ENCODE measurements at regions not wholly inside any gene's neighbourhood (a gene's known extent, or its start where the extent isn't known, plus 50 kb on each side); places are given as distances from the start of the nearest gene placed in this dataset.

GRCh38 chr16:63239065-63239570 is 1202.9 kb upstream of the CDH8 start:
- no peak for DNase-seq (ENCODE audit: low read depth)

- DNase-seq (ENCODE audit: low read depth) = no peak
Observed at GRCh38 chr16:63230421-63231040, 1194.3 kb upstream of the CDH8 start.

GRCh38 chr16:63228259-63228658 is 1192.0 kb upstream of the CDH8 start:
- no peak for DNase-seq (ENCODE audit: low read depth)

GRCh38 chr16:63223851-63224250 is 1187.6 kb upstream of the CDH8 start:
- DNase-seq (ENCODE audit: low read depth) = no peak

- no peak for DNase-seq (ENCODE audit: low read depth)
Observed at GRCh38 chr16:63216696-63217423, 1180.6 kb upstream of the CDH8 start.

- DNase-seq (ENCODE audit: low read depth) = no peak
Observed at GRCh38 chr16:63201851-63202250, 1165.6 kb upstream of the CDH8 start.

GRCh38 chr16:63200940-63201339 is 1164.7 kb upstream of the CDH8 start:
- no peak for DNase-seq (ENCODE audit: low read depth)

- DNase-seq (ENCODE audit: low read depth) = no peak
Observed at GRCh38 chr16:63195336-63195735, 1159.1 kb upstream of the CDH8 start.

GRCh38 chr16:63192980-63193379 is 1156.7 kb upstream of the CDH8 start:
- DNase-seq (ENCODE audit: low read depth) = no peak

GRCh38 chr16:63188086-63188771 is 1152.0 kb upstream of the CDH8 start:
- DNase-seq (ENCODE audit: low read depth) = no peak

- no peak for DNase-seq (ENCODE audit: low read depth)
Observed at GRCh38 chr16:63187638-63188037, 1151.4 kb upstream of the CDH8 start.

- no peak for DNase-seq (ENCODE audit: low read depth)
Observed at GRCh38 chr16:63185235-63185780, 1149.1 kb upstream of the CDH8 start.

GRCh38 chr16:63183743-63184142 is 1147.5 kb upstream of the CDH8 start:
- no peak for DNase-seq (ENCODE audit: low read depth)

GRCh38 chr16:63175313-63175712 is 1139.1 kb upstream of the CDH8 start:
- DNase-seq (ENCODE audit: low read depth) = no peak

- no peak for DNase-seq (ENCODE audit: low read depth)
Observed at GRCh38 chr16:63174801-63175200, 1138.6 kb upstream of the CDH8 start.

- no peak for DNase-seq (ENCODE audit: low read depth)
Observed at GRCh38 chr16:63171545-63171944, 1135.3 kb upstream of the CDH8 start.

- no peak for DNase-seq (ENCODE audit: low read depth)
Observed at GRCh38 chr16:63169100-63169499, 1132.9 kb upstream of the CDH8 start.

GRCh38 chr16:63157818-63158217 is 1121.6 kb upstream of the CDH8 start:
- no peak for DNase-seq (ENCODE audit: low read depth)

- DNase-seq (ENCODE audit: low read depth) = no peak
Observed at GRCh38 chr16:63146251-63146650, 1110.0 kb upstream of the CDH8 start.

GRCh38 chr16:63145411-63145810 is 1109.2 kb upstream of the CDH8 start:
- DNase-seq (ENCODE audit: low read depth) = no peak

GRCh38 chr16:63135069-63135468 is 1098.8 kb upstream of the CDH8 start:
- no peak for DNase-seq (ENCODE audit: low read depth)

- DNase-seq (ENCODE audit: low read depth) = no peak
Observed at GRCh38 chr16:63131503-63131902, 1095.3 kb upstream of the CDH8 start.

- no peak for DNase-seq (ENCODE audit: low read depth)
Observed at GRCh38 chr16:63130942-63131341, 1094.7 kb upstream of the CDH8 start.

Data from amniotic epithelial cell (primary cell).